Fibroblast of pulmonary artery (primary cell): ENCODE measurements at regions not wholly inside any gene's neighbourhood (a gene's known extent, or its start where the extent isn't known, plus 50 kb on each side); places are given as distances from the start of the nearest gene placed in this dataset.

Experiments used
- DNase-seq: peaks from one replicate; pipeline ENCODE4 v3.0.0-alpha.2; 2010; ENCODE audit warnings: low read depth
- H3K4me3 ChIP-seq: replicated peaks from 2 replicates; pipeline ENCODE4 v1.5.1; 2011; ENCODE audit warnings: low read depth, mild to moderate bottlenecking, control low read depth, low read length, moderate library complexity
- TF ChIP-seq, protein P1 (sequence below): IDR thresholded peaks from 2 replicates; pipeline ENCODE4 v1.5.1; 2011; ENCODE audit warnings: mild to moderate bottlenecking, control low read depth, low read length, inconsistent platforms; ENCODE audit errors: missing control alignments

DNA sequence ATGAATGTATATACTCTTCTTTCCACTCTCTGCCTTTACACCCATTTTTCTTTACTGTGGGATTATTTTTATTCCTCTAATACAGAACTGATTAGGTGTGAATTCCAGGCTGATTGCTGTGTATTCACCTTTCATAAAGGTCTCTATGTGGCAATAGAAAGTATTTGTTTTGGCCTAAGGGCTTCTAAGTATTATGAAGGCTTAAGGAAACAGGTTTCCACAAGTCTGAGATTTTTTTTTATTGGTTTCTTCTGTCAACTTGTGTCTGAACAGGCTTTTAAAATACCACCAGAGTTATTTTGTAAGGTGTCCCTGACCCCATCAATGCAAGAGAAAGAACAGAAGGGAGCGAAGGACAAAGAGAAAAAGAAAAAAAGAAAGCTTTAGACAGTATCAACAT is 1102.0 kb upstream of the SPRY2 start:
- TF ChIP-seq, protein P1, sequence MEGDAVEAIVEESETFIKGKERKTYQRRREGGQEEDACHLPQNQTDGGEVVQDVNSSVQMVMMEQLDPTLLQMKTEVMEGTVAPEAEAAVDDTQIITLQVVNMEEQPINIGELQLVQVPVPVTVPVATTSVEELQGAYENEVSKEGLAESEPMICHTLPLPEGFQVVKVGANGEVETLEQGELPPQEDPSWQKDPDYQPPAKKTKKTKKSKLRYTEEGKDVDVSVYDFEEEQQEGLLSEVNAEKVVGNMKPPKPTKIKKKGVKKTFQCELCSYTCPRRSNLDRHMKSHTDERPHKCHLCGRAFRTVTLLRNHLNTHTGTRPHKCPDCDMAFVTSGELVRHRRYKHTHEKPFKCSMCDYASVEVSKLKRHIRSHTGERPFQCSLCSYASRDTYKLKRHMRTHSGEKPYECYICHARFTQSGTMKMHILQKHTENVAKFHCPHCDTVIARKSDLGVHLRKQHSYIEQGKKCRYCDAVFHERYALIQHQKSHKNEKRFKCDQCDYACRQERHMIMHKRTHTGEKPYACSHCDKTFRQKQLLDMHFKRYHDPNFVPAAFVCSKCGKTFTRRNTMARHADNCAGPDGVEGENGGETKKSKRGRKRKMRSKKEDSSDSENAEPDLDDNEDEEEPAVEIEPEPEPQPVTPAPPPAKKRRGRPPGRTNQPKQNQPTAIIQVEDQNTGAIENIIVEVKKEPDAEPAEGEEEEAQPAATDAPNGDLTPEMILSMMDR, result no peak
- no peak overlapping the region for H3K4me3 ChIP-seq
- no peak for DNase-seq

DNA sequence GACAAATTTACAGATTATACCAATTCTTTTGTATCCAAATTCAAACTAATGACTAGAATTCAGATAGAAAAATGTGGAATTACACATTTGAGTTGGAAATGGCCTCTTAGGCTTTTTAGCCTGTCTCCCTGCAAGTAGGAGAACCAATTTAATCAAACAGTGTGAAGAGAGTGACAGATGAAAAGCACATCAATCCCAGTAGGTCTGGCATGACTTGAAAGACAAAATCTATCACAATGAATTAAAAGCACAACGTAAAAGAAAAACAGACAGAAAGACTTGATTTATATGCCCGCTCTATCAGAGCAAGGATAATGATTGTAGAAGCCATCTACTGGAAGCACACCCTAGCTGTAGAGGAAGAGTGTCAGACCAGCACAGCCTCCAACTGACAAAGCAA is 1084.4 kb upstream of the SPRY2 start:
- H3K4me3 ChIP-seq, result no peak overlapping the region
- no peak for DNase-seq
- TF ChIP-seq, protein P1, result no peak

DNA sequence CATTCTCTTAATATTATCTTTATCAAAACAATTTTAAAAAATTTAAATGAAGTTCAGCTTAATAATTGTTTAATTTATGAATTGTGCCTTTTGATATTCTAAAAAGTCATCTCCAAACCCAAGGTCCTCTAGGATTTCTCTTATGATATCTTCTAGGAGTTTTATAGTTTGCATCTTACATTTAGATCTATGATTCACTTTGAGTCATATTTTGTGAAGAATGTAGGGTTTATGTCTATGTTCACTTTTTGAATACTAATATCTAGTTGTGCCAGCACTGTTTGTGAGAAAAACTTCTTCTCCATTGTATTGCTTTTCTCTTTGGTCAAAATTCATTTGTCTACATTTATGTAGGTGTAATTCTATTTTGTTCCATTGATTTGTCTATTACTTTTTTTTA is 1068.4 kb upstream of the SPRY2 start:
- TF ChIP-seq, protein P1, result no peak
- no peak overlapping the region for H3K4me3 ChIP-seq
- no peak for DNase-seq

DNA sequence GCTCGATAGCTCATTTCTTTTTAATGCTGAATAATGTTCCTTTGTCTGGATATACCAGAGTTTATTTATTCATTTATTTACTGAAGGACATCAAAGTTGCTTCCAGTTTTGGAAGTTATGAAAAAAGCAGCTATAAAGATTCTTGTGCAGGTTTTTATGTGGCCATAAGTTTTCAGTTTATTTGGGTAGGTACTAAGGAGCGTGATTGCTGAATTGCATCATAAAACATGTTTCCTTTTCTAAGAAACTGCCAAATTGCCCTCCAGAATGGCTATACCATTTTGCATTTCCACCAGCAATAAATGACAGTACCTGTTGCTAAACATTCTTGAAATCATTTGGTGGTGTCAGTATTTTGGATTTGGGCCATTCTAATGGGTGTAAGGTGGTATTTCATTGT is 1067.7 kb upstream of the SPRY2 start:
- TF ChIP-seq, protein P1, result no peak
- no peak overlapping the region for H3K4me3 ChIP-seq
- DNase-seq, result no peak

DNA sequence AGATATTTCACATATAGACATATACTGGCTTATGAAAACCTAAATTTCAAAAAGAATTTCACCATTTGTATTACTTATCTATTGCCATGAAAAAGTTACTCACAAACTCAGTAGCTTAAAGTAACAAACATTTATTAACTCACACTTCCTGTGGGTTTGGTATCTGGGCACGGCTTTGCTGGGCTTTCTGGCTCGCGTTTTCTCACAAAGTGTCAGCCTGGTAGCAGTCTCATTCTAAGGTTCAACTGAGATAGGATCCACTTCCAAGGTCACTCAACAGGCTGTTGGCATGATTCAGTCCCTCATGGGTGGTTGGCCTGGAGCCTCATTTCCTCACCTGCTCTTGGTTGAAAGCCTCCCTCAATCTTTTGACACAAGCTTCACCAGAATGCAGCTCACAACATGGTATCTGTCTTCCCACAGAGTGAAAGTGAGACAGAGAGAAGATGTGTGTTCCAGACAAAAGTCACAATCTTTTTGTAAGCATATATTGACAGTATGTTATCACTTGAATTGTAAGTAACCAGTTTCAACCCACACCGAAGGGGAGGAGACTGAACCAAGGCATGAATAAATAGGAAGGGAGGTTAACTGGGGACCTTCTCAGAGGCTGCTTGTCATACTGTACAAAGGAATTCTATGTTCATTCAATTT is 1065.8 kb upstream of the SPRY2 start:
- no peak for DNase-seq
- H3K4me3 ChIP-seq, result no peak overlapping the region
- TF ChIP-seq, protein P1, result no peak

DNA sequence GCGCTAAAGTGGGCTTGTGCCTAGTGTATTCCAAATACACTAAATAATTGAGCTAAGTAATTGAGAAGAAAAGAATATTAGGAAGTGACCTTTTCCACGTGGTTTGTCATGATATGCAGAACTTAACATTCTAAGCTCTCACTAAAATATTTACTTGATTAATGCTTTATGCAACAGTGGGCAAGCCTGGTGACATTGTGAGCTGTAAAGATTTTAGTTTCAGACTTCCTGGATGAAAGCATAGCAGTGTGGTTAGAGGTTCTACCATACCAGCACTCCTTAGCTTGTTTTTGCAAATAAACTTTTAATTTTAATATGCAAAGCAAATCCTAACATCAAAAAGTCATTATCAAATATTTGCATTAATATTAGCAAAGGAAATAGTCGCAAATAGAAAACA is 1065.1 kb upstream of the SPRY2 start:
- DNase-seq, result no peak
- no peak overlapping the region for H3K4me3 ChIP-seq
- TF ChIP-seq, protein P1, result no peak

DNA sequence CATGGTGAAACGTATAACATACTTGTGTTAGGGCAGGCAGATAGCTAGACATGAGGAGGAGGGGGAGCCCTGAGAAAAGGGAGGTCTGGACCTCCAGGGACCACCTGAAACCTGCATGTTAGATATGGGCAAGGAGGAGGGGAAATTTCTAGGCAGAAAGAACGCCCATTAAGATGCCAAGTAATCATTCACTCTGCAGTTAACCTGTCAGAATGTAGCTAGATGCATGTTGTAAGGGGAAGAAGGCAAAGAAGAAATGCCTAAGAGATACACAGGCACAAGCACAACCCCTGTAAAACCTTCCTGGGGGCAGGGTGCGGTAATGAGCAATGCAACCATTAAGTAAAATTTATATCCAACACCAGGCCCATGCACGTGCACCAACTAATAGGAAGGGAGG is 1055.3 kb upstream of the SPRY2 start:
- no peak overlapping the region for H3K4me3 ChIP-seq
- TF ChIP-seq, protein P1, result no peak
- DNase-seq, result no peak
